ENCODE measurements at regions not wholly inside any gene's neighbourhood (a gene's known extent, or its start where the extent isn't known, plus 50 kb on each side); places are given as distances from the start of the nearest gene placed in this dataset.

GRCh38 chr10:112880633-112881530 is 69.2 kb upstream of the TCF7L2 start (continued):
- TF ChIP-seq ATF2 (IDR thresholded peaks at IDR 0.05; ENCODE audit: low read length) (no peak), SIRT6 (IDR thresholded peaks at IDR 0.05; ENCODE audit: low read length) (no peak), CHD1 (IDR thresholded peaks at IDR 0.05; ENCODE audit: low read depth, low read length) (no peak), RAD21 (IDR thresholded peaks at IDR 0.05 in 1 of 2, conservative IDR thresholded peaks at IDR 0.05 in 1 of 2; ENCODE audit: low read depth in 2 of 2, low read length in 2 of 2) (no peak), SUZ12 (IDR thresholded peaks at IDR 0.05; ENCODE audit: low read length) (no peak), EP300 (IDR thresholded peaks at IDR 0.05; ENCODE audit: borderline replicate concordance in 1 of 2, low read depth in 2 of 2, low read length in 2 of 2) (no peak), GABPA (IDR thresholded peaks at IDR 0.05; ENCODE audit: borderline replicate concordance, insufficient read depth, low read length) (no peak), USF2 (IDR thresholded peaks at IDR 0.05; ENCODE audit: low read length) (no peak), SP1 (IDR thresholded peaks at IDR 0.05; ENCODE audit: low read depth, low read length) (no peak)
